Liver (tissue), 8 donors: ENCODE measurements at regions not wholly inside any gene's neighbourhood (a gene's known extent, or its start where the extent isn't known, plus 50 kb on each side); places are given as distances from the start of the nearest gene placed in this dataset.

Experiments
- DNase-seq: peaks from one replicate; pipeline ENCODE4 v3.0.0-alpha.2; 2017; ENCODE audit warnings: low spot score
- H3K27ac ChIP-seq, 2 donors: one replicate each; pipeline ENCODE4 v1.7.0; 2013; ENCODE audit warnings: inconsistent platforms in 2 of 2, low read length in 2 of 2, control low read depth in 1 of 2, low read depth in 1 of 2, mild to moderate bottlenecking in 1 of 2
- H3K27me3 ChIP-seq, 4 donors: one replicate each; pipeline versions ENCODE4 v1.6.1 to v1.7.0; 2013; ENCODE audit warnings: low read length in 3 of 4, inconsistent platforms in 1 of 4, mild to moderate bottlenecking in 1 of 4, moderate library complexity in 1 of 4; ENCODE audit not compliant: control insufficient read depth in 4 of 4, insufficient read depth in 4 of 4
- H3K36me3 ChIP-seq, 4 donors: one replicate each; pipeline versions ENCODE4 v1.6.1 to v1.7.0; 2013; ENCODE audit warnings: low read length in 3 of 4, mild to moderate bottlenecking in 3 of 4, low read depth in 1 of 4, moderate library complexity in 1 of 4; ENCODE audit not compliant: control insufficient read depth in 4 of 4, insufficient read depth in 3 of 4
- H3K4me1 ChIP-seq, 4 donors: one replicate each; pipeline versions ENCODE4 v1.6.1 to v1.7.0; 2013; ENCODE audit warnings: low read length in 3 of 4, mild to moderate bottlenecking in 3 of 4, moderate library complexity in 1 of 4; ENCODE audit not compliant: control insufficient read depth in 4 of 4, insufficient read depth in 4 of 4
- H3K4me3 ChIP-seq, 3 donors: one replicate each; pipeline versions ENCODE4 v1.6.1 to v1.7.0; 2013; ENCODE audit warnings: low read length in 3 of 3, control low read depth in 1 of 3, low read depth in 1 of 3, mild to moderate bottlenecking in 1 of 3
- H3K9ac ChIP-seq, 2 donors: one replicate each; pipeline ENCODE4 v1.7.0; 2013; ENCODE audit warnings: low read length in 2 of 2, mild to moderate bottlenecking in 2 of 2, moderate library complexity in 2 of 2, control low read depth in 1 of 2, low read depth in 1 of 2
- H3K9me3 ChIP-seq, 4 donors: one replicate each; pipeline versions ENCODE4 v1.6.1 to v1.7.0; 2013; ENCODE audit warnings: low read length in 3 of 4; ENCODE audit not compliant: control insufficient read depth in 4 of 4
- EGR1 ChIP-seq, 2 donors: IDR thresholded peaks; 2 replicates each; pipeline ENCODE4 v1.6.1; 2016 to 2018; ENCODE audit warnings: antibody characterized with exemption in 2 of 2, low read depth in 2 of 2
- FOXA1 ChIP-seq: IDR thresholded peaks from 2 replicates; pipeline ENCODE4 v1.6.1; 2016; ENCODE audit warnings: antibody characterized with exemption
- GABPA ChIP-seq, 2 donors: IDR thresholded peaks in 1 of 2; conservative IDR thresholded peaks in 1 of 2; 2 replicates each; pipeline ENCODE4 v1.6.1; 2016; ENCODE audit warnings: antibody characterized with exemption in 2 of 2, mild to moderate bottlenecking in 1 of 2, moderate library complexity in 1 of 2
- HNF4A ChIP-seq, 2 donors: conservative IDR thresholded peaks; 2 replicates each; pipeline ENCODE4 v1.6.1; 2016; ENCODE audit warnings: antibody characterized with exemption in 2 of 2, mild to moderate bottlenecking in 2 of 2
- HNF4G ChIP-seq: IDR thresholded peaks from 2 replicates; pipeline ENCODE4 v1.6.1; 2016; ENCODE audit warnings: antibody characterized with exemption
- NR2F2 ChIP-seq: IDR thresholded peaks from 2 replicates; pipeline ENCODE4 v1.6.1; 2016; ENCODE audit warnings: antibody characterized with exemption
- RAD21 ChIP-seq, 2 donors: IDR thresholded peaks; 2 replicates each; pipeline ENCODE4 v1.6.1; 2016; ENCODE audit warnings: antibody characterized with exemption in 2 of 2, mild to moderate bottlenecking in 2 of 2
- RXRA ChIP-seq, 2 donors: IDR thresholded peaks; 2 replicates each; pipeline ENCODE4 v1.6.1; 2017 to 2018; ENCODE audit warnings: antibody characterized with exemption in 2 of 2, mild to moderate bottlenecking in 1 of 2
- SP1 ChIP-seq: IDR thresholded peaks from 2 replicates; pipeline ENCODE4 v1.6.1; 2018; ENCODE audit warnings: antibody characterized with exemption, mild to moderate bottlenecking
- YY1 ChIP-seq: IDR thresholded peaks from 2 replicates; pipeline ENCODE4 v1.6.1; 2016; ENCODE audit warnings: antibody characterized with exemption, mild to moderate bottlenecking
- WGBS: extraction: QIAGEN DNeasy Blood & Tissue Kit; methylation state at CpG from one replicate; pipeline ENCODE4 v1.1.7; 2013; 5-methylcytosine and 5-hydroxymethylcytosine counted together
- TF ChIP-seq, protein P1 (sequence below): IDR thresholded peaks from 2 replicates; pipeline ENCODE4 v1.6.1; 2016; ENCODE audit warnings: antibody characterized with exemption
- TF ChIP-seq, protein P2 (sequence below): IDR thresholded peaks from 2 replicates; pipeline ENCODE4 v1.6.1; 2016; ENCODE audit warnings: antibody characterized with exemption
- TF ChIP-seq, protein P3 (sequence below): fragments of 150-350 bp; IDR thresholded peaks from 2 replicates; pipeline ENCODE4 v1.5.1; 2017; ENCODE audit warnings: improper control_type of control experiment, low read depth, low read length; ENCODE audit not compliant: missing input control
- TF ChIP-seq, protein P4 (sequence below): IDR thresholded peaks from 2 replicates; pipeline ENCODE4 v1.6.1; 2016; ENCODE audit warnings: antibody characterized with exemption, mild to moderate bottlenecking
- donor health status: healthy.
- donor health status: healthy.
- donor health status: healthy.
- donor health status: healthy.
- donor health status: healthy.

DNA sequence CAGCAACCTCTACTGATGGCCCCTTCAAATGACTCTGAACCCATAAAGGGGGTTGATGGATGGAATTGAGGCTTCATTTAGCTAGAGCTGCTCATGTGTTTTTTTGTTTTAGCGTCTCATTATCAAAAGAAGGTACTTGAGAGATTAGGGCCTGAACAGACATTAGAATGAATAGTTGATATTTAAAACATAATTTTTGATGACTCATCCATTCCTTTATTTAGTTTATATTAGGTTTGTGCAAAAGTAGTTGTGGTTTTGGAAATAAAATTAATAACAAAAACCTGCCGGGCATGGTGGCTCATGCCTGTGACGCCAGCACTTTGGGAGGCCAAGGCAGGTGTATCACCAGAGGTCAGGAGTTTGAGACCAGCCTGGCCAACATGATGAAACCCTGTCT, 485.9 kb downstream of the PSAT1 start:
- Histone ChIP-seq H3K4me3 (no peak overlapping the region), H3K9me3 (no peaks in the 10 kb centered on the region), H3K27ac (no peak overlapping the region), H3K9ac (no peak overlapping the region), H3K27me3 (no peaks in the 10 kb centered on the region), H3K36me3 (no peaks in the 10 kb centered on the region), H3K4me1 (no peaks in the 10 kb centered on the region)
- TF ChIP-seq YY1 (no peak), GABPA (IDR thresholded peaks at IDR 0.05 in 1 of 2, conservative IDR thresholded peaks at IDR 0.05 in 1 of 2) (no peak)
- whole genome bisulfite sequencing, result 86% methylated on average over 3 of the region's 3 CpGs
- no peak for DNase-seq

DNA sequence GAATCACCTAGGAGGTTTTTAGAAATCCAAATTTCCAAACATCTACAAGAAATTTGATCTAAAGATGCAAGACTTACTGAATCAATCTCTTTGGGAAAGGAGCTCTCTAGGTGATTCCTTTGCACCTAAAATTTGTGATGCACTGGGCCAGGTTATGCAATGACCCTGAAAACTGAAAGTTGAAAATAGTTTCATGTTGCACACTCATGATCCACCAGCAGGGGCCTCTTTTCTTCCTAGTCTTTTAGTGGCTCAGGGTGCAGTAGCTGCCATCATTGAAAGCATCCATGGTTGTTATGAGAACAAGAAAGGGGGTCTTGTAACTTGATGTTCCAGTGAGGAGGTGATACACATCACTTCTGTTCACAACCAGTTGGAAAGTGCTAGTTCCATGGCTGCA, 486.8 kb downstream of the PSAT1 start:
- Histone ChIP-seq H3K4me1 (no peaks in the 10 kb centered on the region), H3K36me3 (no peaks in the 10 kb centered on the region), H3K9ac (no peak overlapping the region), H3K27ac (no peak overlapping the region), H3K27me3 (no peaks in the 10 kb centered on the region), H3K4me3 (no peak overlapping the region), H3K9me3 (no peaks in the 10 kb centered on the region)
- no peak for DNase-seq
- TF ChIP-seq NR2F2, result no peak
- TF ChIP-seq, protein P1, sequence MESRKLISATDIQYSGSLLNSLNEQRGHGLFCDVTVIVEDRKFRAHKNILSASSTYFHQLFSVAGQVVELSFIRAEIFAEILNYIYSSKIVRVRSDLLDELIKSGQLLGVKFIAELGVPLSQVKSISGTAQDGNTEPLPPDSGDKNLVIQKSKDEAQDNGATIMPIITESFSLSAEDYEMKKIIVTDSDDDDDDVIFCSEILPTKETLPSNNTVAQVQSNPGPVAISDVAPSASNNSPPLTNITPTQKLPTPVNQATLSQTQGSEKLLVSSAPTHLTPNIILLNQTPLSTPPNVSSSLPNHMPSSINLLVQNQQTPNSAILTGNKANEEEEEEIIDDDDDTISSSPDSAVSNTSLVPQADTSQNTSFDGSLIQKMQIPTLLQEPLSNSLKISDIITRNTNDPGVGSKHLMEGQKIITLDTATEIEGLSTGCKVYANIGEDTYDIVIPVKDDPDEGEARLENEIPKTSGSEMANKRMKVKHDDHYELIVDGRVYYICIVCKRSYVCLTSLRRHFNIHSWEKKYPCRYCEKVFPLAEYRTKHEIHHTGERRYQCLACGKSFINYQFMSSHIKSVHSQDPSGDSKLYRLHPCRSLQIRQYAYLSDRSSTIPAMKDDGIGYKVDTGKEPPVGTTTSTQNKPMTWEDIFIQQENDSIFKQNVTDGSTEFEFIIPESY, result no peak
- TF ChIP-seq FOXA1, result no peak
- TF ChIP-seq HNF4A (conservative IDR thresholded peaks at IDR 0.05), result no peak

DNA sequence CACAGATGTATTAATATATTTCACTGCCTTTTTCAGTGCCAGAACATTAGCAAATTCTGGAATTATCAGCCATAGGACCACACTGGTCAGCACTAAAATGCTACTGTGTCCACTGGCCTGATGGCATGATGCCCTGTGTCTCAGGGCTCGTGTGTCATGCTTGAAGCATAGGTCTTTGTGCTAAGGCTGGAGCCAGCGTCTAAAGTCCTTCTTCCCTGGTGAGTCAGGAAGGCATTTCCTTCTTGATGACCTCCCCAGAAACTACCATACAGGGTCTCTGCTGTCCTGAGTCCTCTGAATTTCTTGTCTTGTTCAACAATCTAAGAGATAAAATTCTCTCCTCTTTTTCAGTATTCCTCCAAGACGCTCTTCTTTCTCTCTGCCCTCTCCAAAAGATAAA, 489.9 kb downstream of the PSAT1 start:
- H3K27me3 ChIP-seq, result no peaks in the 10 kb centered on the region
- no peaks in the 10 kb centered on the region for H3K4me1 ChIP-seq
- H3K4me3 ChIP-seq, result no peak overlapping the region
- H3K27ac ChIP-seq, result no peak overlapping the region
- no peaks in the 10 kb centered on the region for H3K36me3 ChIP-seq
- 49% methylated on average over 3 of the region's 3 CpGs for WGBS
- H3K9me3 ChIP-seq, result no peaks in the 10 kb centered on the region
- DNase-seq, result no peak
- no peak for TF ChIP-seq EGR1 (IDR thresholded peaks at IDR 0.05; ENCODE audit: low read depth in 2 of 2)
- TF ChIP-seq, protein P2, sequence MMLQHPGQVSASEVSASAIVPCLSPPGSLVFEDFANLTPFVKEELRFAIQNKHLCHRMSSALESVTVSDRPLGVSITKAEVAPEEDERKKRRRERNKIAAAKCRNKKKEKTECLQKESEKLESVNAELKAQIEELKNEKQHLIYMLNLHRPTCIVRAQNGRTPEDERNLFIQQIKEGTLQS, result no peak
- TF ChIP-seq RXRA (IDR thresholded peaks at IDR 0.05), result no peak
- TF ChIP-seq HNF4G, result no peak
- no peak for TF ChIP-seq SP1
- no peak overlapping the region for H3K9ac ChIP-seq

DNA sequence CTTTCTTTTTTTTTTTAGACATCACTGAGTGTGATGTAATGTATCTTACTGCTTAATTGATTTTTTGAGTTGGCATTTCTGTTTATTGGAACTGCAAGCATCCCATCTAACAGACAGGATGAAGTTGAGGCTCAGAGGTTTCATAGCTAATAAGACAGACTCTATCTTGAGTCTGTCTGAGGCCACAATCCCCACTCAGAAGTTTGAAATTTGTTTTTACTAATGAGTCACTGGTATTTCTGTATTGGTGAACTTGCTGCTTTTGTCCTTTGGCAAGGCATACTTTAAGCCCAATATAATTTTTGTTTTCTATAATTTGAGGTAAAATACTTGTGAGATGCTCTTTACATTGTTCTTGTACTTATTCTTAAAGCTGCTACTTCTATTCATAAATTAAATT, 491.2 kb downstream of the PSAT1 start:
- Histone ChIP-seq H3K27me3 (no peaks in the 10 kb centered on the region), H3K4me3 (no peak overlapping the region), H3K9me3 (no peaks in the 10 kb centered on the region), H3K27ac (no peak overlapping the region), H3K36me3 (no peaks in the 10 kb centered on the region), H3K4me1 (no peaks in the 10 kb centered on the region), H3K9ac (no peak overlapping the region)
- no peak for DNase-seq
- no peak for TF ChIP-seq HNF4G
- no peak for TF ChIP-seq RXRA (IDR thresholded peaks at IDR 0.05)
- TF ChIP-seq EGR1 (IDR thresholded peaks at IDR 0.05; ENCODE audit: low read depth in 2 of 2), result no peak
- no peak for TF ChIP-seq SP1
- TF ChIP-seq, protein P3, sequence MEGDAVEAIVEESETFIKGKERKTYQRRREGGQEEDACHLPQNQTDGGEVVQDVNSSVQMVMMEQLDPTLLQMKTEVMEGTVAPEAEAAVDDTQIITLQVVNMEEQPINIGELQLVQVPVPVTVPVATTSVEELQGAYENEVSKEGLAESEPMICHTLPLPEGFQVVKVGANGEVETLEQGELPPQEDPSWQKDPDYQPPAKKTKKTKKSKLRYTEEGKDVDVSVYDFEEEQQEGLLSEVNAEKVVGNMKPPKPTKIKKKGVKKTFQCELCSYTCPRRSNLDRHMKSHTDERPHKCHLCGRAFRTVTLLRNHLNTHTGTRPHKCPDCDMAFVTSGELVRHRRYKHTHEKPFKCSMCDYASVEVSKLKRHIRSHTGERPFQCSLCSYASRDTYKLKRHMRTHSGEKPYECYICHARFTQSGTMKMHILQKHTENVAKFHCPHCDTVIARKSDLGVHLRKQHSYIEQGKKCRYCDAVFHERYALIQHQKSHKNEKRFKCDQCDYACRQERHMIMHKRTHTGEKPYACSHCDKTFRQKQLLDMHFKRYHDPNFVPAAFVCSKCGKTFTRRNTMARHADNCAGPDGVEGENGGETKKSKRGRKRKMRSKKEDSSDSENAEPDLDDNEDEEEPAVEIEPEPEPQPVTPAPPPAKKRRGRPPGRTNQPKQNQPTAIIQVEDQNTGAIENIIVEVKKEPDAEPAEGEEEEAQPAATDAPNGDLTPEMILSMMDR, result no peak
- TF ChIP-seq, protein P4, sequence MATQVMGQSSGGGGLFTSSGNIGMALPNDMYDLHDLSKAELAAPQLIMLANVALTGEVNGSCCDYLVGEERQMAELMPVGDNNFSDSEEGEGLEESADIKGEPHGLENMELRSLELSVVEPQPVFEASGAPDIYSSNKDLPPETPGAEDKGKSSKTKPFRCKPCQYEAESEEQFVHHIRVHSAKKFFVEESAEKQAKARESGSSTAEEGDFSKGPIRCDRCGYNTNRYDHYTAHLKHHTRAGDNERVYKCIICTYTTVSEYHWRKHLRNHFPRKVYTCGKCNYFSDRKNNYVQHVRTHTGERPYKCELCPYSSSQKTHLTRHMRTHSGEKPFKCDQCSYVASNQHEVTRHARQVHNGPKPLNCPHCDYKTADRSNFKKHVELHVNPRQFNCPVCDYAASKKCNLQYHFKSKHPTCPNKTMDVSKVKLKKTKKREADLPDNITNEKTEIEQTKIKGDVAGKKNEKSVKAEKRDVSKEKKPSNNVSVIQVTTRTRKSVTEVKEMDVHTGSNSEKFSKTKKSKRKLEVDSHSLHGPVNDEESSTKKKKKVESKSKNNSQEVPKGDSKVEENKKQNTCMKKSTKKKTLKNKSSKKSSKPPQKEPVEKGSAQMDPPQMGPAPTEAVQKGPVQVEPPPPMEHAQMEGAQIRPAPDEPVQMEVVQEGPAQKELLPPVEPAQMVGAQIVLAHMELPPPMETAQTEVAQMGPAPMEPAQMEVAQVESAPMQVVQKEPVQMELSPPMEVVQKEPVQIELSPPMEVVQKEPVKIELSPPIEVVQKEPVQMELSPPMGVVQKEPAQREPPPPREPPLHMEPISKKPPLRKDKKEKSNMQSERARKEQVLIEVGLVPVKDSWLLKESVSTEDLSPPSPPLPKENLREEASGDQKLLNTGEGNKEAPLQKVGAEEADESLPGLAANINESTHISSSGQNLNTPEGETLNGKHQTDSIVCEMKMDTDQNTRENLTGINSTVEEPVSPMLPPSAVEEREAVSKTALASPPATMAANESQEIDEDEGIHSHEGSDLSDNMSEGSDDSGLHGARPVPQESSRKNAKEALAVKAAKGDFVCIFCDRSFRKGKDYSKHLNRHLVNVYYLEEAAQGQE, result no peak
- TF ChIP-seq RAD21 (IDR thresholded peaks at IDR 0.05), result no peak
- TF ChIP-seq NR2F2, result no peak
- TF ChIP-seq GABPA (IDR thresholded peaks at IDR 0.05 in 1 of 2, conservative IDR thresholded peaks at IDR 0.05 in 1 of 2), result no peak
- TF ChIP-seq, protein P1, result no peak
- no peak for TF ChIP-seq HNF4A (conservative IDR thresholded peaks at IDR 0.05)
- no peak for TF ChIP-seq YY1
